Small intestine (tissue), 7 donors: ENCODE measurements at regions not wholly inside any gene's neighbourhood (a gene's known extent, or its start where the extent isn't known, plus 50 kb on each side); places are given as distances from the start of the nearest gene placed in this dataset.

Experiments
- DNase-seq, 2 donors: peaks; one replicate each; pipeline versions ENCODE4 v3.0.0 to v3.0.0-alpha.2; 2013
- FAIRE-seq: peaks from 2 replicates; lab custom pipeline; 2012; peaks lifted over from hg19 to GRCh38; lab: Jason Lieb, UNC
- H3K27ac ChIP-seq, 3 donors: one replicate each; pipeline ENCODE4 v1.5.1; 2013; ENCODE audit warnings: low read length in 2 of 3, mild to moderate bottlenecking in 2 of 3, control low read depth in 1 of 3, inconsistent platforms in 1 of 3, low read depth in 1 of 3, moderate library complexity in 1 of 3
- H3K27me3 ChIP-seq, 3 donors: one replicate each; pipeline ENCODE4 v1.6.1; 2013; ENCODE audit warnings: low read length in 3 of 3, inconsistent platforms in 1 of 3; ENCODE audit not compliant: control insufficient read depth in 3 of 3, insufficient read depth in 3 of 3
- H3K36me3 ChIP-seq, 3 donors: one replicate each; pipeline ENCODE4 v1.6.1; 2013; ENCODE audit warnings: low read length in 3 of 3, inconsistent platforms in 1 of 3, low read depth in 1 of 3, mild to moderate bottlenecking in 1 of 3, moderate library complexity in 1 of 3; ENCODE audit not compliant: control insufficient read depth in 3 of 3, insufficient read depth in 2 of 3
- H3K4me1 ChIP-seq, 3 donors: one replicate each; pipeline ENCODE4 v1.6.1; 2013; ENCODE audit warnings: low read length in 2 of 3, inconsistent platforms in 1 of 3, low read depth in 1 of 3, mild to moderate bottlenecking in 1 of 3, moderate library complexity in 1 of 3; ENCODE audit not compliant: control insufficient read depth in 3 of 3, insufficient read depth in 2 of 3
- H3K4me3 ChIP-seq, 3 donors: one replicate each; pipeline ENCODE4 v1.5.1; 2013; ENCODE audit warnings: low read length in 3 of 3, control low read depth in 1 of 3, inconsistent platforms in 1 of 3, low read depth in 1 of 3, mild to moderate bottlenecking in 1 of 3, moderate library complexity in 1 of 3
- H3K9me3 ChIP-seq, 2 donors: one replicate each; pipeline ENCODE4 v1.6.1; 2013; ENCODE audit warnings: low read depth in 1 of 2, low read length in 1 of 2; ENCODE audit not compliant: control insufficient read depth in 2 of 2, insufficient read depth in 1 of 2
- WGBS, 3 donors: extraction: QIAGEN DNeasy Blood & Tissue Kit; methylation state at CpG; one replicate each; pipeline ENCODE4 v1.1.7; 2013; 5-methylcytosine and 5-hydroxymethylcytosine counted together
- donor health status: healthy with polysubstance abuse.
- donor health status: control.
- donor health status: control.
- donor health status: Bipolar disorder and iron deficiency.
- donor health status: healthy.

DNA sequence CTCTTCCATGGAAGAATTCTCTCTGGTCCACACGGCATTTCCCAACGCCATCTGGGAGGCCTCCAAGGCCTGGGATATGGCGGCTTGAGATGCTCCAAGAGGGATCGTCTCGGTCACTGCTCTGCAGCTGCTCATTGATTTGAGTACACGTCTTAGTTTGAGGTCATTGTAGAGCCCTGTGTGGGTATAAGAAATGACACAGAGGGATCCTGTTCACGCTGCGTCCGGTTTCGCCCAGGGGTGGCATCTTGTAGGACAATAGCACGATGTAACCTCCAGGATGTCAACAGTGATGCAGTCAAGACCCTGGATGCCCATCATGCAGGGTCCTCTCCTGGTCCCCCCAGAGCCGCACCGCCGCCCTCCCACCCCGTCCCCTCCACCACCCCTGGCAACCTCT lies 564.6 kb downstream of the BRD1 start:
- WGBS, 3 donors = 89 to 91% (median 90%) methylated on average over 15 of the region's 15 CpGs
- no peak for FAIRE-seq
- H3K9me3 ChIP-seq = no peaks in the 10 kb centered on the region
- H3K27me3 ChIP-seq = no peaks in the 10 kb centered on the region
- no peaks in the 10 kb centered on the region for H3K4me1 ChIP-seq
- no peak for DNase-seq
- no peaks in the 10 kb centered on the region for H3K36me3 ChIP-seq
- no peak overlapping the region for H3K27ac ChIP-seq
- no peak overlapping the region for H3K4me3 ChIP-seq

DNA sequence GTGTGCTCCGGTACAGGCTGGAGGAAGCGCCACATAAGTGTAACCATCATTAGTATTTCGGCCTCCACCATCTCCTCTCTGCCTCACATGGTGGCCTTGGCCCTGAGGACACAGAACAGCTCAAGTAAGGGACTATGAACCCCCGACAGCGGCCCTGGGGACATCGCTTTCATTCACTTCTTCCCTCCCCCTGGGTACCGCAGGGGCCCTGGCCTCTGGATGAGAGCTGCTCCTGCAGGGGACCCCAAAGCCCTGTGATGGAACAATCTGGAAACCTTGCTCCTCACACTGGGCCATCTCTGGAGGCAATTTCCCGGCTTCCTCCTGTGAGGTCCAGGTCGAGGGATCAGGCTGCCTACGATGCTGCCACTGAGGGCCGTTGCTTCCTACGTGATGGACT lies 565.5 kb downstream of the BRD1 start:
- no peak for FAIRE-seq
- no peaks in the 10 kb centered on the region for H3K9me3 ChIP-seq
- no peak for DNase-seq
- H3K4me1 ChIP-seq = no peaks in the 10 kb centered on the region
- WGBS, 3 donors = 80 to 86% (median 86%) methylated on average over 12 of the region's 12 CpGs
- no peaks in the 10 kb centered on the region for H3K27me3 ChIP-seq
- H3K4me3 ChIP-seq = no peak overlapping the region
- no peak overlapping the region for H3K27ac ChIP-seq
- no peaks in the 10 kb centered on the region for H3K36me3 ChIP-seq

DNA sequence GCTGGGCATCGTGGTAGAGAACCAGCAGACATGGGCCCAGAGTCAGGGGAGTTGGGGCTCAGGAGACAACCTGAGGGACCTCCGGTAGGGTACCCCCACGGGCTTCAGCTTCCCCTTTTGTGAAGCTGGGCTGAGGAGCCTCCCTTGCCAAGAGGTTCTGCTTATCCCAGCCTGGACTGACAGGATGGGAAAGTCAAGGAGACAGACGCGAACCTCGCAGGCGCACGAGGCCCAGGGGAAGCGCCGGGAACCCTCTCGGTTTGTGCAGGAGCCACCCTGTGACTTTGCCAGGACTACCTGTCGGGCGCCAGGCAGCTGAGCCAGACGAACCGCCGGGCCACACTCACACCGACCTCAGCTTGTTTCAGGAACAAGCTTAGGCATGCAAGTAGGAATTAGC lies 566.1 kb downstream of the BRD1 start:
- Histone ChIP-seq H3K4me1 (no peaks in the 10 kb centered on the region), H3K9me3 (no peaks in the 10 kb centered on the region), H3K27me3 (no peaks in the 10 kb centered on the region), H3K27ac (no peak overlapping the region), H3K36me3 (no peaks in the 10 kb centered on the region), H3K4me3 (no peak overlapping the region)
- DNase-seq (no peak), FAIRE-seq (no peak)
- WGBS, 3 donors = 80 to 84% (median 81%) methylated on average over 17 of the region's 17 CpGs

DNA sequence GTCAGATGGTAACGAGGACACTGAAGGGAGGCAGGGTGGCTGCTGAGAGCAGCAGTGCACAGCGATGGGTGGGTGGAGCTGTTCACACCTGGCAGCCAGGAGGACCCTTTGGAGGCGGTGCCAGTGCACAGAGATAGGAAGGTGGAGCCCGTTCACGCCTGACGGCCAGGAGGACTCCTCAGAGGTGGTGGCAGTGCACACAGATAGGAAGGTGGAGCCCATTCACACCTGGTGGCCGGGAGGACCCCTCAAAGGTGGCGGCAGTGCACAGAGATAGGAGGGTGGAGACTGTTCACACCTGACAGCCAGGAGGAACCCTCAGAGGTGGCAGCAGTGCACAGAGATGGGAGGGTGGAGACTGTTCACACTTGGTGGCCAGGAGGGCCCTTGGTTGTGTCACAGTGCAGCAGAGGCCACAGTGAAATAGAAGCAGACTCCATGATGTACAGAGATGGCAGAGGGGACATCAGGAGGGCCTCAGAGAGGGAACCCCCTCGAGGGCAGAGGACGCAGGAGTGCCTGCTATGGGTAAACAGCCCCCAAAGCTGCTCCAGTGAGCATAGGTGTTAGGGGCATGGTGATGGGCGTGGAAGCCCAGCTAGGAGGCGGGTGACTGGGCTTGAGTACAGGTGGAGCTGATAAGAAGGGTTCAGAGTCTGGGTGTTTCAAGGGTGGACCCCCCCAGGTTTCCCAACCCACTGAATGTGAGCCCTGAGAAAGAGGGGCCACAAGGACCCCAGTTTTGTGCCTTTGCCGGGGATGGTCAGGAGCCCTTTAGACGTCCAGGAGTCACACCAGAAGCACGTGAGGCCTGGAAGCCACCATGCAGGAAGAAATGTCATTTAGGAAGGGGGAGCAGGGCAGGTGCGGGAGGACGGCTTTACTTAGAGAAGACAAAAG lies 566.7 kb downstream of the BRD1 start:
- Histone ChIP-seq H3K9me3 (no peaks in the 10 kb centered on the region), H3K4me1 (no peaks in the 10 kb centered on the region), H3K4me3 (no peak overlapping the region), H3K27me3 (no peaks in the 10 kb centered on the region), H3K36me3 (no peaks in the 10 kb centered on the region), H3K27ac (no peak overlapping the region)
- 55 to 72% (median 58%) methylated on average over 17 of the region's 17 CpGs for WGBS, 3 donors
- FAIRE-seq = no peak
- no peak for DNase-seq

DNA sequence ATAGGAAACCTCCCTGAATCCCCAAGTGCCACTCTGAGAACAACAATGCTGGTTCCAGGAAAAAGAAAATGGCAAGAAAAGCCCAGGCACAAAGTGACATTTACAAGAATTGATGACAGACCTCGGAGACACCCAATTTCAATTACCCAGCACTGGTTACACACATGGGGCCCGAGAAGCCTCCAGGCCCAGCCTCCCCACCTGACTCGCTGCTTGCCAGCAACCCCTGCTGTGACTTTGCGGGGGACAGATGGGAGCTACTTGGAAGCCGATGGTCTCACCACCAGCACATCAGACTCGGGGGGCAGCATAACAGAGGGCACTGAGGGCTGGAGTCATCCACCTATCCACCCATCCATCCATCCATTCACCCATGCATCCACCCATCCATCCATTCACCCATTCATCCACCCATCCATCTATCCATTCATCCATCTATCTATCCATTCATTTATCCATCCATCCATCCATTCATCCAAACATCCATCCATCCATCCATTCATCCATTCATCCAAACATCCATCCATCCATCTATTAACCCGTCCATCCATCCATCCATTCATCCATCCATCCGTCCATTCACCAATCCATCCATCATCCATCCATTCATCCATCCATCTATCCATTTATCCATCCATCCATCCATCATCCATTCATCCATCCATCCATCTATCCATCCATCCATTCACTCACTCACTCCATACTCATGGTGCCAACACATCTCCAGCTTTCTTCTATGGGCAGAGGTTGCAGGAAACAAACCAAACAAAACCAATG lies 567.6 kb downstream of the BRD1 start:
- 79 to 82% (median 82%) methylated on average over 8 of the region's 8 CpGs for WGBS, 3 donors
- Histone ChIP-seq H3K4me3 (no peak overlapping the region), H3K27ac (no peak overlapping the region), H3K36me3 (no peaks in the 10 kb centered on the region), H3K9me3 (no peaks in the 10 kb centered on the region), H3K27me3 (no peaks in the 10 kb centered on the region), H3K4me1 (no peaks in the 10 kb centered on the region)
- FAIRE-seq = no peak
- no peak for DNase-seq

DNA sequence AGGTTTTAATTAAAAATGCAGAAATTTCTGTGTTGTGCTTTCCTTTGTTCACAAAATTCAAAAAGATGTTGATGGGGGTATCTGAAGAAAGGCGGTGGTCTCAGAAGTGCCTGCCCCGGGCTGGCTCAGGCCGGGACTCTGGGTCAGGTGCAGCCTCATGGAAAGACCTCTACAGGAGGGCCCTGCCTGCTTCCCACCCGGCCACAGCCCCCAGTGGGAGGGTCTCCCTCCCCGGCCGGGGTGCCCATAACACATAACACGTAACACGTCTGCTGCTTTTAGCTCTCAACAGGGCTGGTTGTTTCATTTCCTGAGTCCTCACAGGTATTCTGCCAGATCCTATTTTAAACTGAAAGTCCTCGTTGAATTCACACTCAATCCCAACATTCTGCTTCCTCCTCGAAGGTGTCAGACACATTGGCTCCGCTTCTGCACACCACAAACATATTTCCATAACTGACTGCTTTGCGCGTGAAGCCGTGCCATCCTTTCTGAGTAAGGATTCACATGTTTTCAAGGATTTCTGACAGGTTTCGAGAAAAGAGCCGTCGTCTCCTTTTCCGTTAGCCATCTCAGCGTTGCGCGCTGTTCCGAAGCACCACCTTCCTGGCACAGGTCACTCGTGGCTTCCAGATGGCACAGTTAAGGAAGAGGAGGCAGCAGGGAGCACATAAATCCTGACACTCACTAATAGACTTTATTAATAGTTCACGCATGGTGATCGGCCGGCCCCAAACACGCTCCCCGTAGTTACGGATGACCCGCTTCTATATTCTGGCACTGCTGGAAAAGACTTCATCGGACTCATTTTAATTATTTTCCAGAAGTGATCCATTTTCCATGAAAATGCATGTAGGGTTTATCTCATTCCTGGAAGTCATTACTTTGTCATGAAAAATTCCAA lies 569.3 kb downstream of the BRD1 start:
- H3K27me3 ChIP-seq = no peaks in the 10 kb centered on the region
- WGBS, 3 donors = 85 to 88% (median 86%) methylated on average over 31 of the region's 31 CpGs
- no peak for FAIRE-seq

DNA sequence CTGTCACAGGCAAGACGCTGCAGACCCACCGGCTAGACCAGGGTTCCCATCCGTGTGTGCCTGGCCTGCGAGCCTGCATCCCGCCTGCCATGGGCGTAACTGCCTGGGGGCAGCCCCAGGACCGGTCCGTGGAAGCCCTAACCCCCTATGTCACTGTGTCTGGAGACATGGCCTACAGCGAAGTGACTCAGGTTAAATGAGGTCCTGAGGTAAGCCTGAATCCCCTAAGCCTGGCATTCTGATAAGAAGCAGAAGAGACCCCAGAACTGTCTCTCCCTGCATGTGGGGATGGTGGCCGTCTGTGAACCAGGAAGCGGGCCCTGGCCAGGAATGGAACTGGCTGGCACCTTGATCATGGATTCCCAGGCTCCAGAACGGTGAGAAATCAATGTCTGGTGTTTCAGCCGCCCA lies 570.1 kb downstream of the BRD1 start:
- no peak overlapping the region for H3K4me3 ChIP-seq
- no peaks in the 10 kb centered on the region for H3K9me3 ChIP-seq
- no peak overlapping the region for H3K27ac ChIP-seq
- H3K4me1 ChIP-seq = no peaks in the 10 kb centered on the region
- WGBS, 3 donors = 81 to 89% (median 84%) methylated on average over 13 of the region's 13 CpGs
- FAIRE-seq = no peak
- H3K27me3 ChIP-seq = no peaks in the 10 kb centered on the region
- H3K36me3 ChIP-seq = no peaks in the 10 kb centered on the region
- DNase-seq = no peak

More for the DNA sequence above, 569.3 kb downstream of the BRD1 start:
- Histone ChIP-seq H3K4me1 (no peaks in the 10 kb centered on the region), H3K9me3 (no peaks in the 10 kb centered on the region), H3K27ac (no peak overlapping the region), H3K4me3 (no peak overlapping the region), H3K36me3 (no peaks in the 10 kb centered on the region)
- no peak for DNase-seq
